ENCODE measurements at regions not wholly inside any gene's neighbourhood (a gene's known extent, or its start where the extent isn't known, plus 50 kb on each side); places are given as distances from the start of the nearest gene placed in this dataset.

DNA sequence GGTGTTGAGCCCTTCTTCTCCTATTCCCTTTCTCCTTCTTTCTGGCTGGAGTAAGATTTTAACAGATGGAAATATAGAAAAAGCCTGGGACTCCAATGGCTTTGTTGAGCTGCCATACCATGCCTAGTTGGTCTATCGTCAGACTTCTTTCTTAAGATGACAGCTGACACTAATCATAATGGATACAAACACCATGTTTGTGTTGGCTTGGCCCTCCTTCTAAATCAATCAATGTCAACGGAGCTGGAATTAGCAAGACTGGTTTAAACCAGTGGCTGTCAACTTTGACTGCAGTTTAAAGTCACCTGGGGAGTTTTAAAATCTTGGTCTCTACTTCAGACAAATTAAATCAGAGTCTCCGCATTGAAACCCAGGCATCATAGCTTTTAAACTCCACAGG is 264.5 kb upstream of the PRR16 start:
- Histone ChIP-seq H3K36me3 (ENCODE audit: control insufficient read depth, insufficient read depth, low read length) (no peaks in the 10 kb centered on the region), H3K27me3 (ENCODE audit: control insufficient read depth, insufficient read depth, low read length) (no peaks in the 10 kb centered on the region), H3K4me1 (ENCODE audit: control insufficient read depth, extremely low read depth, insufficient read depth, low read length) (no peaks in the 10 kb centered on the region), H2AFZ (ENCODE audit: low read length) (no peak overlapping the region), H3K4me2 (ENCODE audit: extremely low read depth, insufficient read depth, low read length) (no peak overlapping the region), H3K27ac (ENCODE audit: insufficient read depth, low read length) (no peak overlapping the region), H3K79me2 (ENCODE audit: control insufficient read depth, insufficient read depth, low read length) (no peaks in the 10 kb centered on the region), H3K4me3 (replicated peaks in 1 of 4; ENCODE audit: control extremely low read depth in 1 of 4, insufficient read depth in 1 of 4, low read depth in 3 of 4, low read length in 4 of 4) (no peak overlapping the region), H4K20me1 (ENCODE audit: control insufficient read depth, extremely low read depth, insufficient read depth, low read length) (no peaks in the 10 kb centered on the region), H3K9ac (ENCODE audit: insufficient read depth, low read length) (no peak overlapping the region), H3K9me3 (ENCODE audit: control insufficient read depth, insufficient read depth, low read depth, low read length) (no peaks in the 10 kb centered on the region)
- TF ChIP-seq, protein P1, sequence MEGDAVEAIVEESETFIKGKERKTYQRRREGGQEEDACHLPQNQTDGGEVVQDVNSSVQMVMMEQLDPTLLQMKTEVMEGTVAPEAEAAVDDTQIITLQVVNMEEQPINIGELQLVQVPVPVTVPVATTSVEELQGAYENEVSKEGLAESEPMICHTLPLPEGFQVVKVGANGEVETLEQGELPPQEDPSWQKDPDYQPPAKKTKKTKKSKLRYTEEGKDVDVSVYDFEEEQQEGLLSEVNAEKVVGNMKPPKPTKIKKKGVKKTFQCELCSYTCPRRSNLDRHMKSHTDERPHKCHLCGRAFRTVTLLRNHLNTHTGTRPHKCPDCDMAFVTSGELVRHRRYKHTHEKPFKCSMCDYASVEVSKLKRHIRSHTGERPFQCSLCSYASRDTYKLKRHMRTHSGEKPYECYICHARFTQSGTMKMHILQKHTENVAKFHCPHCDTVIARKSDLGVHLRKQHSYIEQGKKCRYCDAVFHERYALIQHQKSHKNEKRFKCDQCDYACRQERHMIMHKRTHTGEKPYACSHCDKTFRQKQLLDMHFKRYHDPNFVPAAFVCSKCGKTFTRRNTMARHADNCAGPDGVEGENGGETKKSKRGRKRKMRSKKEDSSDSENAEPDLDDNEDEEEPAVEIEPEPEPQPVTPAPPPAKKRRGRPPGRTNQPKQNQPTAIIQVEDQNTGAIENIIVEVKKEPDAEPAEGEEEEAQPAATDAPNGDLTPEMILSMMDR (conservative IDR thresholded peaks at IDR 0.05 in 1 of 2, IDR thresholded peaks at IDR 0.05 in 1 of 2; ENCODE audit: low read depth in 1 of 2, low read length in 2 of 2): no peak
- TF ChIP-seq EZH2 (IDR thresholded peaks at IDR 0.05; ENCODE audit: low read length, missing control alignments): no peak
- no peak for DNase-seq (ENCODE audit: low read depth in 2 of 2)

DNA sequence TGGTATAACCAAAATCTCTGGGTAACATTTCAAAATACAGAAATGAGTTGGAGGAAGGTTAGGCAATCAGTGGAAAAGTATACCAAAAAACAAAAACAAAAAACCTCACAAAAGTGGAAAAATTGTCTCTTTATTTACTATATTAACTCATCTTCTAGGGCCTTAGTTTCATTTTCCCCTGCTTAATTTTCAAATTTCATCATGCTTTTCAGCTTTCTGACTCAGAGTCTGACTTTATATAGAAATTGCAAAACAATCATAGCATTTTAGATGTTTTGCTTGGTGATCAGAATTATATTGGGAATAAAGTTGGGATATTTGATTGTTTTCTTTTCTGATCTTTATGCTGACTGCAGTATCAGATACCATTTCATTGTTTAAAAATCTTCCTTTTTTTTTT is 257.0 kb upstream of the PRR16 start:
- Histone ChIP-seq H3K27ac (ENCODE audit: insufficient read depth, low read length) (no peak overlapping the region), H3K36me3 (ENCODE audit: control insufficient read depth, insufficient read depth, low read length) (no peaks in the 10 kb centered on the region), H2AFZ (ENCODE audit: low read length) (peak overlapping the region; percentile 69), H3K4me1 (ENCODE audit: control insufficient read depth, extremely low read depth, insufficient read depth, low read length) (no peaks in the 10 kb centered on the region), H3K79me2 (ENCODE audit: control insufficient read depth, insufficient read depth, low read length) (no peaks in the 10 kb centered on the region), H3K27me3 (ENCODE audit: control insufficient read depth, insufficient read depth, low read length) (no peaks in the 10 kb centered on the region), H4K20me1 (ENCODE audit: control insufficient read depth, extremely low read depth, insufficient read depth, low read length) (no peaks in the 10 kb centered on the region), H3K9ac (ENCODE audit: insufficient read depth, low read length) (no peak overlapping the region), H3K4me3 (replicated peaks in 1 of 4; ENCODE audit: control extremely low read depth in 1 of 4, insufficient read depth in 1 of 4, low read depth in 3 of 4, low read length in 4 of 4) (no peak overlapping the region), H3K4me2 (ENCODE audit: extremely low read depth, insufficient read depth, low read length) (no peak overlapping the region), H3K9me3 (ENCODE audit: control insufficient read depth, insufficient read depth, low read depth, low read length) (no peaks in the 10 kb centered on the region)
- peak in 1 of 2 donors; percentile 57 for DNase-seq (ENCODE audit: low read depth in 2 of 2)
- TF ChIP-seq, protein P1 (conservative IDR thresholded peaks at IDR 0.05 in 1 of 2, IDR thresholded peaks at IDR 0.05 in 1 of 2; ENCODE audit: low read depth in 1 of 2, low read length in 2 of 2): no peak
- TF ChIP-seq EZH2 (IDR thresholded peaks at IDR 0.05; ENCODE audit: low read length, missing control alignments): no peak

DNA sequence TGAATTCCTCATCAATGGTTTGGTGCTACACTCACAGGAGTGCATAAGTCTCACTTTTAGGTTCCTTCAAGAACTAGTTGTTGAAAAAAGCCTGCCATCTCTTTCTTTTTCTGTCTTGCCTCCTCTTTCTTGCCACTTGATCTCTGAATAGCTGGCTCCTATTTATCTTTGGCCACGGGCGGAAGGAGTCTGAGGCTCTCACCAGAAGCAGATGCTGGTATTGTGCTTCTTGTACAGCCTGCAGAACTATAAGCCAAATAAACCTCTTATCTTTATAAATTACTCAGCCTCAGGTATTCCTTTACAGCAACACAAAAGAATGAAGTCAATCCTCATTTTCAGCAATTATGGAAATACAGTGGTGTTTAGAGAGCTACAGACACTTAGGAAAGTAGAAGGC is 247.1 kb upstream of the PRR16 start:
- H3K4me1 ChIP-seq (ENCODE audit: control insufficient read depth, extremely low read depth, insufficient read depth, low read length): no peaks in the 10 kb centered on the region
- no peak overlapping the region for H2AFZ ChIP-seq (ENCODE audit: low read length)
- H3K27ac ChIP-seq (ENCODE audit: insufficient read depth, low read length): no peak overlapping the region
- no peak overlapping the region for H3K4me3 ChIP-seq (replicated peaks in 1 of 4; ENCODE audit: control extremely low read depth in 1 of 4, insufficient read depth in 1 of 4, low read depth in 3 of 4, low read length in 4 of 4)
- no peaks in the 10 kb centered on the region for H3K79me2 ChIP-seq (ENCODE audit: control insufficient read depth, insufficient read depth, low read length)
- TF ChIP-seq, protein P1 (conservative IDR thresholded peaks at IDR 0.05 in 1 of 2, IDR thresholded peaks at IDR 0.05 in 1 of 2; ENCODE audit: low read depth in 1 of 2, low read length in 2 of 2): no peak
- TF ChIP-seq EZH2 (IDR thresholded peaks at IDR 0.05; ENCODE audit: low read length, missing control alignments): no peak
- no peak overlapping the region for H3K4me2 ChIP-seq (ENCODE audit: extremely low read depth, insufficient read depth, low read length)
- no peaks in the 10 kb centered on the region for H4K20me1 ChIP-seq (ENCODE audit: control insufficient read depth, extremely low read depth, insufficient read depth, low read length)
- H3K9ac ChIP-seq (ENCODE audit: insufficient read depth, low read length): no peak overlapping the region
- no peaks in the 10 kb centered on the region for H3K36me3 ChIP-seq (ENCODE audit: control insufficient read depth, insufficient read depth, low read length)
- H3K9me3 ChIP-seq (ENCODE audit: control insufficient read depth, insufficient read depth, low read depth, low read length): no peaks in the 10 kb centered on the region
- peak in 1 of 2 donors; percentile 10 for DNase-seq (ENCODE audit: low read depth in 2 of 2)
- no peaks in the 10 kb centered on the region for H3K27me3 ChIP-seq (ENCODE audit: control insufficient read depth, insufficient read depth, low read length)
